ENCODE measurements at regions not wholly inside any gene's neighbourhood (a gene's known extent, or its start where the extent isn't known, plus 50 kb on each side); places are given as distances from the start of the nearest gene placed in this dataset.
"Not testable (repeated sequence)": the region's sequence is repeated elsewhere in the genome, so short reads cannot be mapped to it uniquely, and the experiment has no call there.

DNA sequence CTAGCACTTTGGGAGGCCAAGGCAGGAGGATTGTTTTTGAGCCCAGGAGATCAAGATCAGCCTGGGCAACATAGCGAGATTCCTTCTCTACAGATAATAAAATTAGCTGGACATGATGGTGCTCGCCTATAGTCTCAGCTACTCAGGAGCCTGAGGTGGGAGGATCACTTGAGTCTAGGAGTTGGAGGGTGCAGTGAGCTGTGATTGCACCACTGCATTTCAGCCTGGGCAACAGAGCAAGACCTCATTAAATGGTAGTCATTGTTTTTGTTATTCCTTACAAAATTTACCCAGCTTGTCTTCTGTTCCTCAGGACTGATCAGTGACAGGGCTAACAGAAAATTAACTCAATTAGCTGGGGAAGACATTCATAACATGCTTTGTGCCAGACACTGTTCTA, 104.5 kb downstream of the NDFIP1 start:
- H3K9me3 Mint-ChIP-seq, result no peaks in the 10 kb centered on the region
- H3K27me3 Mint-ChIP-seq (ENCODE audit: low read depth in 3 of 3), result peaks cover 0 to 5% (median 0%) of the 10 kb centered on the region in 3 donors
- H3K4me3 Mint-ChIP-seq, result no peak overlapping the region
- no peaks in the 10 kb centered on the region for H3K4me1 Mint-ChIP-seq
- no peak for DNase-seq
- peaks cover 0 to 3% (median 0%) of the 10 kb centered on the region in 3 donors for H3K36me3 Mint-ChIP-seq
- no peak overlapping the region for H3K27ac Mint-ChIP-seq

DNA sequence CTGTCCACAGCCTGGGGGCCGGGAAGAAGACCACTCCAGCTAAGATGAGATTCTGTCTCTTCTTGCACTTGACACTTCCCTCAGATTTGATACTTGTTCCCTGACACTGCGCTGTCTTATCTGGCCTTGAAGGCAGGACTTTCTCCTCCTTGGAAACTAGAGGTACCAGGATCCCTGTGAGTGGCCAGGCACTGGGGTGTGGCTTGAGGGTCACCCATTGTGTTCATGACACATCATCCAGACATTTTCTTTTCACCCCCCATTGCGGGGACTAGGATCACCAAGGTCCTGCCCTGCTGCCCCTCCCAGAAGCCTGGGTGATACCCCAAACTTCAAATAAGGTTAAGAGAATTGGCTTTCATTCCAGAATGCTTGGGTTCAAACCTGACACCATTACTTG, 103.3 kb downstream of the NDFIP1 start:
- no peak for DNase-seq
- no peaks in the 10 kb centered on the region for H3K36me3 Mint-ChIP-seq
- peaks cover 0 to 3% (median 0%) of the 10 kb centered on the region in 3 donors for H3K27me3 Mint-ChIP-seq (ENCODE audit: low read depth in 3 of 3)
- no peak overlapping the region for H3K4me3 Mint-ChIP-seq
- no peaks in the 10 kb centered on the region for H3K4me1 Mint-ChIP-seq
- no peaks in the 10 kb centered on the region for H3K9me3 Mint-ChIP-seq
- H3K27ac Mint-ChIP-seq, result no peak overlapping the region

DNA sequence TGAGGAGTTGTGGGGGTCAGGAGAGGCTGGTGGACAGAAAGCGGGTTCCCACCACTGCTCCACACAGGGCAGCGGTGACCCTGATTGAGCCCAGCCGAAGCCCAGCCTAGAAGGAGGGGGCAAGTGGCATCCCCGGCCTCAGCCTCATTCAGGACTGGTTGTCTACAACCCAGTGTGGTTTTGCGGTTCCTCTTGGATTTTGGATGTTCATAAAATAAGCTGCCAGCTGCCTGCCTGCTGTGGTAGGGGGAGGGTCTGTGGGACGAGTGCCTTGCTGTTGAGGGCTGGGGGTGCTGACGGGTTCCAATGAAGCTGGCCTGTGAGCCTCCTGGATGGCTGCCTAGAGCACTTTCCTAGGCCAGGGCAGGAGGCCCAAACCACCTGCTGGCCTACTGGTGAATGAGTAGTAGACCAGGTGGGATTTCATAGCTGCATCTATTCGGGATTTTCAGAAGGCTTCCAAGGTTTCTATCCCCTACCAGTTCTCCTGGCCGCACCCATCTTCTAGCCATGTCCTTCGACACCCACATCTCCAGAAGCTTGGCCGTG, 102.4 kb downstream of the NDFIP1 start:
- Mint-ChIP-seq H3K9me3 (no peaks in the 10 kb centered on the region), H3K4me3 (no peak overlapping the region), H3K36me3 (no peaks in the 10 kb centered on the region), H3K27me3 (ENCODE audit: low read depth in 3 of 3) (peaks cover 0 to 3% (median 0%) of the 10 kb centered on the region in 3 donors), H3K4me1 (no peaks in the 10 kb centered on the region), H3K27ac (no peak overlapping the region)
- DNase-seq, result no peak

DNA sequence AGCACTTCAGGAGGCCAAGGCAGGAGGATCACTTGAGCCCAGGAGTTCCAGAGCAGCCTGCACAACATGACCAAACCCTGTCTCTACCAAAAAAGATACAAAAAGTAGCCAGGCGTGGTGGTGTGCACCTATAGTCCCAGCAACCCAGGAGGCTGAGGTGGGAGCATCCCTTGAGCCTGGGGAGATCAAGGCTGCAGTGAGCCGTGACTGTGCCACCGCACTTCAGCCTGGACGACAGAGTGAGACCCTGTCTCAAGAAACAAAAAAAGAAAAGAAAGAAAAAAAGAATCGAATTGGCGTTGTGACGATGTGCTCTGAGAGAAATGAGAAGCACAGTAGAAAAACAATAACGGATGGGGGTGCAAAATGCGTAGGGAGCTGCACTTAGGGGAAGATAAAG, 101.4 kb downstream of the NDFIP1 start:
- Mint-ChIP-seq H3K36me3 (no peaks in the 10 kb centered on the region), H3K9me3 (no peaks in the 10 kb centered on the region), H3K27ac (no peak overlapping the region), H3K4me3 (no peak overlapping the region), H3K27me3 (ENCODE audit: low read depth in 3 of 3) (peaks cover 0 to 3% (median 0%) of the 10 kb centered on the region in 3 donors), H3K4me1 (no peaks in the 10 kb centered on the region)
- DNase-seq, result no peak

DNA sequence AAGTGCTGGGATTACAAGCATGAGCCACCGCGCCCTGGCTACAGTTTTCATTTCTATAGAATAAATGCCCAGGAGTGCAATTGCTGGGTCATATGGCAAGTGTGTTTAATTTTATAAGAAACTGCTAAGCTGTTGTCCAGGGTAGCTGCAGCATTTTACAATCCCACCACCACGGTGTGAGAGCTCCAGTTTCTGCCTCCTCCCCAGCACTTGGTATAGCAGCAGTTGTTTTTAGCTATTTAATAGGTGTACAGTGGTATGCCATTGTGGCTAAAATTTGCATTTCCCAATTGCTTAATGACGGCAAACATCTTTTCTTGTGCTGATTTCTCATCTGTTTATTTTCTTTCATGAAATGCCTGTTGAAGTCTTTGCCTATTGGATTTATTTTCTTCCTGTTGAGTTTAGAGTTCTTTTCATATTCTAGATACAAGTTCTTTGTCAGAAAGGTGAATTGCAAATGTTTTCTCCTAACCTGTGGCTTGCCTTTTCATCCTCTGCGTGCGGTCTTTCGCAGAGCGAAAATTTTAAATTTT, 100.3 kb downstream of the NDFIP1 start:
- H3K27ac Mint-ChIP-seq, result no peak overlapping the region
- H3K4me1 Mint-ChIP-seq, result no peaks in the 10 kb centered on the region
- peaks cover 2 to 3% (median 2%) of the 10 kb centered on the region in 3 donors for H3K27me3 Mint-ChIP-seq (ENCODE audit: low read depth in 3 of 3)
- no peak for DNase-seq
- H3K4me3 Mint-ChIP-seq, result no peak overlapping the region
- no peaks in the 10 kb centered on the region for H3K36me3 Mint-ChIP-seq
- H3K9me3 Mint-ChIP-seq, result no peaks in the 10 kb centered on the region

DNA sequence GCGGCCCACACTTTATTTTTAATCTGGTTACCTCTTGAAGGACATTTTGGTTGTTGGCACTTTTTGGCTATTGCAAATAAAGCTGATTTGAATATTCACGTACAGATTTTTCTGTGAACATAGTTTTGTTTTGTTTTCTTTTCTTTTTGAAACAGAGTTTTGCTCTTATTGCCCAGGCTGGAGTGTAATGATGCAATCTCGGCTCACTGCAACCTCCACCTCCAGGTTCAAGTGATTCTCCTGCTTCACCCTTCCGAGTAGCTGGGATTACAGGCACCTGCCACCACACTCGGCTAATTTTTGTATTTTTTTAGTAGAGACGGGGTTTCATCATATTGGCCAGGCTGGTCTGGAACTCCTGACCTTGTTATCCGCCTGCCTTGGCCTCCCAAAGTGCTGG, 99.7 kb downstream of the NDFIP1 start:
- H3K27me3 Mint-ChIP-seq (ENCODE audit: low read depth in 3 of 3); H3K4me3 Mint-ChIP-seq; DNase-seq; H3K4me1 Mint-ChIP-seq; H3K9me3 Mint-ChIP-seq; H3K27ac Mint-ChIP-seq; H3K36me3 Mint-ChIP-seq: not testable (repeated sequence)

DNA sequence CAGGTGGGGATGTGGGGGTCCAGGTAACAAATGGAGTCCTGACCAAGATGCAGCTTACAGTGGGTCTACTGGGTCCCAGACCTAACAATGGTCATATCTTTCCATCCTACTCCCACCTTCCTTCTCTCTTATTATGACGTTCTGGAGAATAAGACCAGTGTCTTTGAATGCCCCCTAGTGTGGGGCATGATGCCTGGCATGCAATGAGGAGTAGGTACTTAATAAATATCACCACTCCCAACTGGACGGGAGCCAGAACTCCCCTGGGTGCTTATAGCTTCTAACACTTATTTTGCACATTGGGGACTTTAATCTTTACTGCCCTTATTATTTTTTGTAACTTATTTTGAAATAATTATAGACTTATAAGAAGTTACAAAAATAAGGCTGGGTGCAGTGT, 98.2 kb downstream of the NDFIP1 start:
- H3K4me1 Mint-ChIP-seq, result no peaks in the 10 kb centered on the region
- H3K4me3 Mint-ChIP-seq, result no peak overlapping the region
- H3K9me3 Mint-ChIP-seq, result no peaks in the 10 kb centered on the region
- peaks cover 2 to 7% (median 5%) of the 10 kb centered on the region in 3 donors for H3K27me3 Mint-ChIP-seq (ENCODE audit: low read depth in 3 of 3)
- no peaks in the 10 kb centered on the region for H3K36me3 Mint-ChIP-seq
- DNase-seq, result no peak
- H3K27ac Mint-ChIP-seq, result no peak overlapping the region

DNA sequence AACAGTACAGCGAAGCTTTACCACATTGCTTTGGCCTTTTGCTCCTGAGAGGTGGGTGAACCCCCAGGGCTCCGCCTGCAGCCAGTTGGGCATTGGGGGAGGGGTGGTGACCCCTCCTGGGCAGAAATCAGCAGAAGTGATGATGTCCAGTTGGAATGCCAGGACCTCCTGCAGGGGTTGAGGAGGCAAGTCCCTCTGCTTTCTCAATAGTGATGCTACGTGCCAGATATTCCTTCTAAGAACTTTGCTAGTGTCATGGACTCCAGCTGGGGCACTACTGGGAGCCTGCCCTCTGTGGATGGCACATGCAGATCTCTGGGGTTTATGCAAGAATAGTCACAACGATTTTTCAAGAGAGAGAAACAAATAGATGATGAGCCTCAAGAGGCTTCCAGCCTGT, 95.6 kb downstream of the NDFIP1 start:
- Mint-ChIP-seq H3K4me3 (no peak overlapping the region), H3K27ac (no peak overlapping the region), H3K4me1 (no peaks in the 10 kb centered on the region), H3K27me3 (ENCODE audit: low read depth in 3 of 3) (peaks cover 2 to 5% (median 4%) of the 10 kb centered on the region in 3 donors), H3K9me3 (no peaks in the 10 kb centered on the region), H3K36me3 (no peaks in the 10 kb centered on the region)
- DNase-seq, result no peak

Data from immature natural killer cell (primary cell).